K562 (cell line): ENCODE measurements at regions not wholly inside any gene's neighbourhood (a gene's known extent, or its start where the extent isn't known, plus 50 kb on each side); places are given as distances from the start of the nearest gene placed in this dataset.

Experiments
- HMBOX1 ChIP-seq: sonication (generic); IDR thresholded peaks from 2 replicates; pipeline ENCODE4 v1.6.1; 2016
- JUN ChIP-seq, 2 experiments: sonication (generic) in 1 of 2; formaldehyde crosslinking in 1 of 2; IDR thresholded peaks; 2 replicates each; pipeline versions ENCODE4 v1.6.1 to v1.8.0; 2012 to 2022; ENCODE audit warnings: borderline replicate concordance in 2 of 2, mild to moderate bottlenecking in 2 of 2, improper control_type of control experiment in 1 of 2, low read depth in 1 of 2, low read length in 1 of 2, missing genetic modification reagents in 1 of 2
- KHSRP ChIP-seq: fragments of 450-650 bp; IDR thresholded peaks from 2 replicates; pipeline ENCODE4 v1.6.1; 2017
- KLF13 ChIP-seq: fragments of 450-650 bp; IDR thresholded peaks from 2 replicates; pipeline ENCODE4 v1.6.1; 2016; ENCODE audit warnings: missing genetic modification characterization, low read depth, mild to moderate bottlenecking, missing compliant biosample characterization, moderate library complexity, borderline replicate concordance
- NFYB ChIP-seq: IDR thresholded peaks from 2 replicates; pipeline ENCODE4 v1.6.1; 2011; ENCODE audit warnings: mild to moderate bottlenecking, moderate library complexity; ENCODE audit not compliant: insufficient read length; ENCODE audit errors: extremely low read depth
- POLR2AphosphoS2 ChIP-seq: IDR thresholded peaks from 2 replicates; pipeline ENCODE4 v1.6.1; 2012; ENCODE audit warnings: low read length, improper control_type of control experiment
- USF2 ChIP-seq: sonication (generic); formaldehyde crosslinking; IDR thresholded peaks from 2 replicates; pipeline ENCODE4 v1.5.0; 2020; ENCODE audit warnings: missing genetic modification reagents
- TF ChIP-seq, protein P1 (sequence below), 3 experiments: IDR thresholded peaks in 2 of 3; conservative IDR thresholded peaks in 1 of 3; 2 replicates each; pipeline ENCODE4 v1.5.1; 2011 to 2012; ENCODE audit warnings: low read length in 3 of 3, mild to moderate bottlenecking in 3 of 3, control low read depth in 2 of 3, improper control_type of control experiment in 1 of 3, inconsistent platforms in 1 of 3, low read depth in 1 of 3, mixed read lengths in 1 of 3, moderate library complexity in 1 of 3; ENCODE audit not compliant: insufficient read depth in 2 of 3

DNA sequence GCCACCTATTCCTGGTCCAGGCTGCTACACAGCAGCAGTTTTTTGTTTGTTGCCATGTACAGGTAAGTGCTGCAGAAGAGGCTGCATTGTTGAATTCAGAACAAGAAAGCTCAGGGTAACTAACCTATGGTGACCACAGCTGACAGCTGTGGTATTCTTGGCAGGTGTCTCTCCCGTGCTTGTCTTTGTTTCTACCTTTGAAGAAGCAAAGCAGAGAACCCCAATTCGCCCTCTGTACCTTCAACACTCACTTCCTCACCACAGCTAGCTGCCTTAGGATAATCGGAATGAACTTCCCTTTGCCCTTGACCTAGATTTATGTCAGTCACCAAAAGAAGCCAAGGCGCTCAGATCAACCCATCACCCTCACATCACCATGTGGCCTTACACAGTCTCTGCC, 1703.3 kb upstream of the SLC10A2 start:
- no peak for TF ChIP-seq JUN (IDR thresholded peaks at IDR 0.05; ENCODE audit: borderline replicate concordance, low read depth, low read length)
- no peak for TF ChIP-seq JUN (CRISPR knock-in tag; IDR thresholded peaks at IDR 0.05; ENCODE audit: borderline replicate concordance)
- no peak for TF ChIP-seq POLR2AphosphoS2
- TF ChIP-seq KHSRP: no peak
- TF ChIP-seq, protein P1, sequence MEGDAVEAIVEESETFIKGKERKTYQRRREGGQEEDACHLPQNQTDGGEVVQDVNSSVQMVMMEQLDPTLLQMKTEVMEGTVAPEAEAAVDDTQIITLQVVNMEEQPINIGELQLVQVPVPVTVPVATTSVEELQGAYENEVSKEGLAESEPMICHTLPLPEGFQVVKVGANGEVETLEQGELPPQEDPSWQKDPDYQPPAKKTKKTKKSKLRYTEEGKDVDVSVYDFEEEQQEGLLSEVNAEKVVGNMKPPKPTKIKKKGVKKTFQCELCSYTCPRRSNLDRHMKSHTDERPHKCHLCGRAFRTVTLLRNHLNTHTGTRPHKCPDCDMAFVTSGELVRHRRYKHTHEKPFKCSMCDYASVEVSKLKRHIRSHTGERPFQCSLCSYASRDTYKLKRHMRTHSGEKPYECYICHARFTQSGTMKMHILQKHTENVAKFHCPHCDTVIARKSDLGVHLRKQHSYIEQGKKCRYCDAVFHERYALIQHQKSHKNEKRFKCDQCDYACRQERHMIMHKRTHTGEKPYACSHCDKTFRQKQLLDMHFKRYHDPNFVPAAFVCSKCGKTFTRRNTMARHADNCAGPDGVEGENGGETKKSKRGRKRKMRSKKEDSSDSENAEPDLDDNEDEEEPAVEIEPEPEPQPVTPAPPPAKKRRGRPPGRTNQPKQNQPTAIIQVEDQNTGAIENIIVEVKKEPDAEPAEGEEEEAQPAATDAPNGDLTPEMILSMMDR (IDR thresholded peaks at IDR 0.05 in 2 of 3, conservative IDR thresholded peaks at IDR 0.05 in 1 of 3; ENCODE audit: insufficient read depth in 2 of 3, low read depth in 1 of 3, low read length in 3 of 3): no peak
- no peak for TF ChIP-seq USF2 (CRISPR knock-in tag)
- no peak for TF ChIP-seq KLF13 (tag)
- no peak for TF ChIP-seq HMBOX1
- TF ChIP-seq NFYB: no peak
